ENCODE measurements at regions not wholly inside any gene's neighbourhood (a gene's known extent, or its start where the extent isn't known, plus 50 kb on each side); places are given as distances from the start of the nearest gene placed in this dataset.

- Histone ChIP-seq H3K27me3 (no peaks in the 10 kb centered on the region), H3K27ac (no peak overlapping the region), H3K4me3 (no peak overlapping the region), H3K36me3 (no peaks in the 10 kb centered on the region), H3K9me3 (ENCODE audit: low read depth) (no peaks in the 10 kb centered on the region), H3K9ac (no peak overlapping the region), H3K79me2 (ENCODE audit: low read depth) (no peaks in the 10 kb centered on the region), H2AFZ (replicated peaks) (no peak overlapping the region), H3K4me2 (no peak overlapping the region), H3F3A (ENCODE audit: low read depth) (no peaks in the 10 kb centered on the region), H4K20me1 (ENCODE audit: low read depth) (no peaks in the 10 kb centered on the region), H3K4me1 (no peaks in the 10 kb centered on the region)
- Mint-ChIP-seq H3K9me3 (peaks cover 2% of the 10 kb centered on the region), H3K36me3 (no peaks in the 10 kb centered on the region), H3K4me3 (no peak overlapping the region), H3K27ac (no peak overlapping the region), H3K27me3 (ENCODE audit: insufficient read depth, low read depth) (peaks cover 2% of the 10 kb centered on the region), H3K4me1 (no peaks in the 10 kb centered on the region)
- TF ChIP-seq EZH2 (IDR thresholded peaks at IDR 0.05) (no peak), EZH2phosphoT487 (IDR thresholded peaks at IDR 0.05) (no peak), CTCF (IDR thresholded peaks at IDR 0.05) (no peak)
- no peak for DNase-seq (ENCODE audit: low spot score)
These were observed 224.6 kb downstream of the TLE4 start for GRCh38 chr9:79796411-79796810.

GRCh38 chr9:79788662-79789061 lies 216.9 kb downstream of the TLE4 start:
- no peak overlapping the region for H3K4me3 Mint-ChIP-seq
- Histone ChIP-seq H3K4me2 (no peak overlapping the region), H3F3A (ENCODE audit: low read depth) (no peaks in the 10 kb centered on the region), H3K9ac (no peak overlapping the region), H2AFZ (replicated peaks) (no peak overlapping the region), H3K36me3 (no peaks in the 10 kb centered on the region), H3K4me1 (peaks cover 4% of the 10 kb centered on the region), H3K4me3 (no peak overlapping the region), H3K27ac (no peak overlapping the region), H4K20me1 (ENCODE audit: low read depth) (no peaks in the 10 kb centered on the region), H3K79me2 (ENCODE audit: low read depth) (no peaks in the 10 kb centered on the region), H3K27me3 (no peaks in the 10 kb centered on the region), H3K9me3 (ENCODE audit: low read depth) (no peaks in the 10 kb centered on the region)
- no peak overlapping the region for H3K27ac Mint-ChIP-seq
- H3K4me1 Mint-ChIP-seq = peaks cover 4% of the 10 kb centered on the region
- no peak for TF ChIP-seq EZH2phosphoT487 (IDR thresholded peaks at IDR 0.05)
- TF ChIP-seq EZH2 (IDR thresholded peaks at IDR 0.05) = no peak
- no peak for TF ChIP-seq CTCF (IDR thresholded peaks at IDR 0.05)
- H3K9me3 Mint-ChIP-seq = peaks cover 2% of the 10 kb centered on the region
- H3K27me3 Mint-ChIP-seq (ENCODE audit: insufficient read depth, low read depth) = peaks cover 3% of the 10 kb centered on the region
- DNase-seq (ENCODE audit: low spot score) = no peak
- no peaks in the 10 kb centered on the region for H3K36me3 Mint-ChIP-seq

- H3K27me3 Mint-ChIP-seq (ENCODE audit: insufficient read depth, low read depth) = peaks cover 5% of the 10 kb centered on the region
- Histone ChIP-seq H3K36me3 (no peaks in the 10 kb centered on the region), H3K4me3 (no peak overlapping the region), H3K27me3 (no peaks in the 10 kb centered on the region), H3K9ac (no peak overlapping the region), H2AFZ (replicated peaks) (no peak overlapping the region), H3K4me2 (no peak overlapping the region), H4K20me1 (ENCODE audit: low read depth) (no peaks in the 10 kb centered on the region), H3F3A (ENCODE audit: low read depth) (no peaks in the 10 kb centered on the region), H3K4me1 (no peaks in the 10 kb centered on the region), H3K27ac (no peak overlapping the region), H3K79me2 (ENCODE audit: low read depth) (no peaks in the 10 kb centered on the region), H3K9me3 (ENCODE audit: low read depth) (no peaks in the 10 kb centered on the region)
- no peaks in the 10 kb centered on the region for H3K36me3 Mint-ChIP-seq
- peaks cover 3% of the 10 kb centered on the region for H3K9me3 Mint-ChIP-seq
- no peak for TF ChIP-seq EZH2phosphoT487 (IDR thresholded peaks at IDR 0.05)
- no peak for TF ChIP-seq CTCF (IDR thresholded peaks at IDR 0.05)
- no peak for TF ChIP-seq EZH2 (IDR thresholded peaks at IDR 0.05)
- no peak overlapping the region for H3K27ac Mint-ChIP-seq
- peaks cover 2% of the 10 kb centered on the region for H3K4me1 Mint-ChIP-seq
- DNase-seq (ENCODE audit: low spot score) = no peak
- H3K4me3 Mint-ChIP-seq = no peak overlapping the region
These were observed 209.5 kb downstream of the TLE4 start for GRCh38 chr9:79781263-79781662.

Measured in neural progenitor cell (in vitro differentiated cells).